Right ventricle myocardium inferior (tissue), 1 donor: ENCODE measurements at regions not wholly inside any gene's neighbourhood (a gene's known extent, or its start where the extent isn't known, plus 50 kb on each side); places are given as distances from the start of the nearest gene placed in this dataset.
"Not testable (repeated sequence)": the region's sequence is repeated elsewhere in the genome, so short reads cannot be mapped to it uniquely, and the experiment has no call there.

Source experiments
- ATAC-seq: fragments of 200-7000 bp; cut with Tn5 transposase; one replicate; pipeline ENCODE4 v1.9.1; 2020; ENCODE audit warnings: mild to moderate bottlenecking, moderate library complexity
- DNase-seq: peaks from one replicate; pipeline ENCODE4 v3.0.0; 2021; ENCODE audit errors: missing footprints
- intact Hi-C: fragments of 100-400 bp; cut with DNase I; formaldehyde crosslinking; loops from one replicate; pipeline ENCODE4 v1.11.0; 2022
- donor health status: DM: no; HTN: yes; CAD: no; lungs with severe emphysema.

DNA sequence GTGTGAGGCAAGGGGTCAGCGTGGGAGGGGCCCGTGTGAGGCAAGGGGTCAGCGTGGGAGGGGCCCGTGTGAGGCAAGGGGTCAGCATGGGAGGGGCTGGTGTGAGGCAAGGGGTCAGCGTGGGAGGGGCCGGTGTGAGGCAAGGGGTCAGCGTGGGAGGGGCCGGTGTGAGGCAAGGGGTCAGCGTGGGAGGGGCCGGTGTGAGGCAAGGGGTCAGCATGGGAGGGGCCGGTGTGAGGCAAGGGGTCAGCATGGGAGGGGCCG is 119.2 kb downstream of the SEPTIN14 start:
- ATAC-seq, intact Hi-C loops, DNase-seq: not testable (repeated sequence)

DNA sequence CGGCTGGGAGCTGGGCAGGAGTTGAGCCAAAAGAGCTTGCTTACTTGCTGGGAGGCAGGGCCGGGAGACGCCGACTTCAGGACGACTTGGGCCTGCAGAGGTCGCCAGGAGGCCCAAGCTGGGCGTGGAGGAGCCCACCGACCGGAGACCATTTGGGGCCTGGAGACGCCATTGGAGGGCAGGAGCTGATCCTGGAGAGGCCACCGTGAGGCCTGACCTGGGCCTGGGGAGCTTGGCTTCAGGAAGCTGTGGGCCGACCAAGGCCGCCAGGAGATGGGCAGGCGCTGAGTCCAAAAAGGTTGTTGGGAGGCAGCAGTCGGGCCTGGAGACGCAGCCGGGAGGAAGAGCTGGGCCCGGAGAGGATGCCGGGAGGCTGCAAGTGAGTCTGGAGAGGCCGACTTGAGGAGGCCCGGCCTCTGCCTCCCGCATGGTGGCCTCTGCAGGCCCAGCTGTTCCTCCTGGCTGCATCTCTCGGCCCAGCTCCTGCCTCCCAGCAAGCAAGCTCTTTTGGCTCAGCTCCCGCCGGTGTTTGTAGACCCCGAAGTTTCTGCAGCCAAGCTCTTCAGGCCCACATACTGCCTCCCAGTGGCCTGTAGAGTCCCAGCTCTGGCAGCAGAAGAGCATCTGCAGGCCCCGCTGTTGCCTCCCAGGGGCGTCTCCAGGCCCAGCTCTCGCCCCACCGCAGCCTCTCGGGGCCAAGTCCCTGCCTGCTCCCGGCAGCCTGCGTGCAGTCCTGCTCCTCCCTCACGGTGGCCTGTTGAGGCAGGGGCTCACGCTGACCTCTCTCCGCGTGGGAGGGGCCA is 119.7 kb downstream of the SEPTIN14 start:
- intact Hi-C loops, DNase-seq, ATAC-seq: not testable (repeated sequence)

DNA sequence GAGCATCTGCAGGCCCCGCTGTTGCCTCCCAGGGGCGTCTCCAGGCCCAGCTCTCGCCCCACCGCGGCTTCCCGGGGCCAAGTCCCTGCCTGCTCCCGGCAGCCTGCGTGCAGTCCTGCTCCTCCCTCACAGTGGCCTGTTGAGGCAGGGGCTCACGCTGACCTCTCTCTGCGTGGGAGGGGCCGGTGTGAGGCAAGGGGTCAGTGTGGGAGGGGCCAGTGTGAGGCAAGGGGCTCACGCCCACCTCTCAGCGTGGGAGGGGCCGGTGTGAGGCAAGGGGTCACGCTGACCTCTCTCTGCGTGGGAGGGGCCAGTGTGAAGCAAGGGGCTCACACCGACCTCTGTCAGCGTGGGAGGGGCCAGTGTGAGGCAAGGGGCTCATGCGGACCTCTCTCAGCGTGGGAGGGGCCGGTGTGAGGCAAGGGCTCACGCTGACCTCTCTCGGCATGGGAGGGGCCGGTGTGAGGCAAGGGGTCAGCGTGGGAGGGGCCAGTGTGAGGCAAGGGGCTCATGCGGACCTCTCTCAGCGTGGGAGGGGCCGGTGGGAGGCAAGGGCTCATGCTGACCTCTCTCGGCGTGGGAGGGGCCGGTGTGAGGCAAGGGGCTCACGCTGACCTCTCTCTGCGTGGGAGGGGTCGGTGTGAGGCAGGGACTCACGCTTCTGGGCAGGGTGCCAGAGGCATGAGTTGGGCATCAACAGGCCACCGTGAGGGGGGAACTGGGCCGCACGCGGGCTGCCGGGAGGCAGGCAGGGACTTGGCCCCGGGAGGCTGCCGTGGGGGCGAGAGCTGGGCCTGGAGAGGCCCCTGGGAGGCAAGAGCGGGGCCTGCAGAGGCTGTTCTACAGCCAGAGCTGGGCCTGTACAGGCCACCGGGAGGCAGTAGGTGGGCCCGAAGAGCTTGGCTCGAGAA is 120.6 kb downstream of the SEPTIN14 start:
- intact Hi-C loops, DNase-seq, ATAC-seq: not testable (repeated sequence)

GRCh38 chr7:55740633-55741250 is 121.8 kb downstream of the SEPTIN14 start:
- intact Hi-C loops, DNase-seq, ATAC-seq: not testable (repeated sequence)

GRCh38 chr7:55740053-55740452 is 122.5 kb downstream of the SEPTIN14 start:
- intact Hi-C loops, DNase-seq, ATAC-seq: not testable (repeated sequence)

GRCh38 chr7:55736641-55737221 is 125.8 kb downstream of the SEPTIN14 start:
- ATAC-seq, DNase-seq, intact Hi-C loops: not testable (repeated sequence)

GRCh38 chr7:55733241-55734140 is 129.1 kb downstream of the SEPTIN14 start:
- no peak for DNase-seq
- intact Hi-C loops: no loop called here
- no peak for ATAC-seq

GRCh38 chr7:55731931-55732330 is 130.6 kb downstream of the SEPTIN14 start:
- no peak for ATAC-seq
- no peak for DNase-seq
- intact Hi-C loops: no loop called here

- ATAC-seq (no peak), DNase-seq (no peak)
- intact Hi-C loops: no loop called here
Measured at GRCh38 chr7:55730197-55730596, 132.4 kb downstream of the SEPTIN14 start.

- DNase-seq (no peak), ATAC-seq (no peak)
- intact Hi-C loops: no loop called here
Measured at GRCh38 chr7:55723621-55723941, 139.0 kb downstream of the SEPTIN14 start.

DNA sequence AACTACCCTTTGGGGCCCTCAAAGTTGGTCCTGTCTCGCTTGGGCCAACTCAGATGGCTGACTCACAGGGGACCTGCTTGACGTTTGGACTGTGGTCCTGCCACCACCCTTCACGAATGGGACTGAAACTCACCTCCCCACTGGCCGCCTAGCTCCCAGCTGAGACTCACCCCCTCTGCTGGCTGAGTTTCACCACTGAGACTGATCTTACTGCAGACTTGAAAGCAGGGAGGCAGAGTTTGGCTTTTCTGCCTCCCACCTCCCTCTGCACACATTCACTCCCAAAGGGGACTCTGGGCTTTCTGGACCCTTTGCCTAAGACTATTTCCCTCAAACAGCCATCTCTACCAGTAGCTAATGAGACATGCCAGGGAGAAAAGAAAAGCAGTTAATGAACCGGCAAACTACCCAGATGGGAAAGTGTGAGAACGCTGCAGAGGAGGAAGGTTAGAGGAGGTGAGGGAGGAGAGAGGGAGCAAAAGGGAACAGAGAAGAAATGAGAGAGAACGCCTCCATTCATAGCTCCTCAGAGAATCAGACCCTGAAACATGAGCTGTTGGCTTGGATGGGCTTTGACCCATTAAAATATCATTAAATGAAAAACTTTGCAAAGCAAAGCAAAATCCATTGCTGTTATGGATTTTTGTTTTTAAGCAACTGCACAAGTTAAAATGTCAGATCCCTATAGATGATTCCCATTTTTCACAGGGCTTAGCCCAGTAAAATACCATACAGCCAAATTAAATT is 139.5 kb downstream of the SEPTIN14 start:
- ATAC-seq: peak; percentile 54
- DNase-seq, intact Hi-C loops: not testable (repeated sequence)

GRCh38 chr7:55721004-55721403 is 141.5 kb downstream of the SEPTIN14 start:
- ATAC-seq, DNase-seq, intact Hi-C loops: not testable (repeated sequence)

DNA sequence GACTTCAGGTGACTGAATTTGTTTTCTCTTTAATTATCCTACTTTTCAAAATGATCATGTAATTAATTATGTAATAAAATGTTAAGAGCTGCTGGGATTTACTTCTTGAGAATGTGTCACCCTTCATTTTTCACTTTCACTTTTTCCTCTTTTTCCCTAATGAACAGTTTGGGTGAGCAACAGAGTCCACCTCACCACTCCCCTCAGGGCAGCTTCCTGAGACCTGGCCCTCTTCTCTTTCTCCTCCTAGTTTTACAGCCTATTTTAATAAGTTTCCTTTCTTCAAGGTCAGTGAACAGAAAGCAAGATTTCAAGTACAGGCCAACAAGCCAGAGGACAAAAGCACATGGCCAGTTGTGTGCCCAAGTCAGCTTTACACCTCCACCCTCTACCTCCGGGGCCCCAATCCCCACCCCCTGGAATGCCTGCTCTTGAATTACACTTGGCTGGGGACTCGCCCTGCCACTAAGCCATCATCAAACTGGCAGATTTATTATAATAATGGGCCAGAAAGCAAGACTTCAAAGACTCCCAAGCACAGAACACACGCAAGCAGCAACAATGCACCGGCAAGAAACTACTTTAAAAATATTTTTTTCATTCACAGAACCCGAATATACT is 143.1 kb upstream of the VOPP1 start:
- ATAC-seq: peak; percentile 54

GRCh38 chr7:55714370-55714769 is 142.1 kb upstream of the VOPP1 start:
- DNase-seq, intact Hi-C loops, ATAC-seq: not testable (repeated sequence)

More for the DNA sequence above, 143.1 kb upstream of the VOPP1 start:
- intact Hi-C loops, DNase-seq: not testable (repeated sequence)

DNA sequence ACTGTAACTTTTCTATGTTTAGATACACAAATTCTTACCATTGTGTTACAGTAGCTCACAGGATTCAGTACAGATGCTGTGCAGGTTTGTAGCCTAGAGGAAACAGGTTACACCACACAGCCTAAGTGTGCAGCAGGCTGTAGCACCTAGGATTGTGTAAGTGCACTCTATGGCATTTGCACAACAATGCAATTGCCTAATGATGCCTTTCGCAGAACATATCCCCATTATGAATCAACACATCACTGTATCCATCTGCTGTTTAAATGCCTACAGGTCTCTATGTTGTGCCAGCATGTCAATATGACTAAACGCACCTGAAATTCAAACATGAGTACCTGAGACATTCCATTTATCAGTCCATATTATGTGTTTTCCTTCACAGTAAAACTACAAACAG is 138.0 kb upstream of the VOPP1 start:
- DNase-seq, intact Hi-C loops, ATAC-seq: not testable (repeated sequence)

GRCh38 chr7:55708028-55708427 is 135.7 kb upstream of the VOPP1 start:
- peak; percentile 72 for ATAC-seq
- intact Hi-C loops: not testable (repeated sequence)

DNA sequence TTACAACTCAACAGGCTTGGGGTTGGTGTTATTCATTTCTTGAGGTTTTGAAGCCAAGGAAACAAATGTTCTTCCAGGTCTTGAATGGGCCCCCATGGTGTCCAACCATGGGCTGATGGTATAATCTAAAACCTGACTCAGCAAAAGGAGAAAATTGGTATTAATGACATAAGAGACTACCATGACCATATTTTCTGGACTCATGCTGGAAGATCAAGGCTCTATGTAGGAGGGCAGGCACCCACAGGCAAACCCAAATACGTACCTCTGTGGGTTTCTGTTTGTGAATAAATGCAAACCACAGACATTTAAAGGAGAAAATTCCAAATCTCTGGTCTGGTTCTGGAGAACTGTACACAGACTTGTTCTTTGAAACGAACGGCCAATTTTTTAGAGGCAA is 135.1 kb upstream of the VOPP1 start:
- intact Hi-C loops, ATAC-seq, DNase-seq: not testable (repeated sequence)

More at GRCh38 chr7:55708028-55708427, 135.7 kb upstream of the VOPP1 start:
- not testable (repeated sequence) for DNase-seq
